Calu3 (cell line): ENCODE measurements at regions not wholly inside any gene's neighbourhood (a gene's known extent, or its start where the extent isn't known, plus 50 kb on each side); places are given as distances from the start of the nearest gene placed in this dataset.
A peak's percentile ranks its signal among the peaks of the same experiment; 100 is the strongest.

Experiments used
- BruUV-seq: library from RNA; stranded (reverse); fragments of 400-500 nt; replicated peaks from 2 replicates; lab custom pipeline; 2021; lab: Mats Ljungman, UMichigan
- CTCF ChIA-PET: fragments of 300-600 bp; sonication (Branson Sonifier 250); formaldehyde crosslinking; loops from one replicate; lab custom pipeline; 2022; ENCODE audit warnings: antibody characterized with exemption; lab: Charles Lee
- DNase-seq: peaks from one replicate; pipeline ENCODE4 v3.0.0; 2022
- H3K27ac Mint-ChIP-seq: one replicate; pipeline ENCODE4 v1.8.0; 2022; ENCODE audit warnings: mixed read lengths; ENCODE audit not compliant: unreplicated experiment
- H3K27me3 Mint-ChIP-seq: one replicate; pipeline ENCODE4 v1.8.0; 2022; ENCODE audit warnings: mixed read lengths; ENCODE audit not compliant: unreplicated experiment
- H3K36me3 Mint-ChIP-seq: one replicate; pipeline ENCODE4 v1.8.0; 2022; ENCODE audit warnings: mild to moderate bottlenecking, moderate library complexity, mixed read lengths; ENCODE audit not compliant: insufficient read depth, unreplicated experiment
- H3K4me1 Mint-ChIP-seq: one replicate; pipeline ENCODE4 v1.8.0; 2022; ENCODE audit warnings: mild to moderate bottlenecking, low read depth, mixed read lengths; ENCODE audit not compliant: unreplicated experiment
- H3K4me3 Mint-ChIP-seq: one replicate; pipeline ENCODE4 v1.8.0; 2022; ENCODE audit warnings: mild to moderate bottlenecking, low read depth, moderate library complexity, mixed read lengths; ENCODE audit not compliant: unreplicated experiment
- H3K9me3 Mint-ChIP-seq: one replicate; pipeline ENCODE4 v1.8.0; 2022; ENCODE audit warnings: low read depth, mixed read lengths; ENCODE audit not compliant: unreplicated experiment
- intact Hi-C: fragments of 100-400 bp; cut with micrococcal nuclease; formaldehyde crosslinking; loops from one replicate; pipeline ENCODE4 v1.10.0; 2022; ENCODE audit not compliant: unreplicated experiment
- TF ChIP-seq, protein P1 (sequence below): fragments of 200-600 bp; IDR thresholded peaks from one replicate; pipeline ENCODE4 v1.8.0; 2022; ENCODE audit warnings: antibody characterized with exemption; ENCODE audit not compliant: unreplicated experiment

GRCh38 chr16:82357237-82357636 is 187.2 kb upstream of the MPHOSPH6 start:
- H3K27ac Mint-ChIP-seq: no peak overlapping the region
- no peak for DNase-seq
- H3K27me3 Mint-ChIP-seq: peaks cover 45% of the 10 kb centered on the region
- H3K4me1 Mint-ChIP-seq: peaks cover 5% of the 10 kb centered on the region
- no peaks in the 10 kb centered on the region for H3K36me3 Mint-ChIP-seq
- H3K9me3 Mint-ChIP-seq: peaks cover 6% of the 10 kb centered on the region
- BruUV-seq: no TSS peak
- CTCF ChIA-PET: no interaction called here
- H3K4me3 Mint-ChIP-seq: no peak overlapping the region
- TF ChIP-seq, protein P1, sequence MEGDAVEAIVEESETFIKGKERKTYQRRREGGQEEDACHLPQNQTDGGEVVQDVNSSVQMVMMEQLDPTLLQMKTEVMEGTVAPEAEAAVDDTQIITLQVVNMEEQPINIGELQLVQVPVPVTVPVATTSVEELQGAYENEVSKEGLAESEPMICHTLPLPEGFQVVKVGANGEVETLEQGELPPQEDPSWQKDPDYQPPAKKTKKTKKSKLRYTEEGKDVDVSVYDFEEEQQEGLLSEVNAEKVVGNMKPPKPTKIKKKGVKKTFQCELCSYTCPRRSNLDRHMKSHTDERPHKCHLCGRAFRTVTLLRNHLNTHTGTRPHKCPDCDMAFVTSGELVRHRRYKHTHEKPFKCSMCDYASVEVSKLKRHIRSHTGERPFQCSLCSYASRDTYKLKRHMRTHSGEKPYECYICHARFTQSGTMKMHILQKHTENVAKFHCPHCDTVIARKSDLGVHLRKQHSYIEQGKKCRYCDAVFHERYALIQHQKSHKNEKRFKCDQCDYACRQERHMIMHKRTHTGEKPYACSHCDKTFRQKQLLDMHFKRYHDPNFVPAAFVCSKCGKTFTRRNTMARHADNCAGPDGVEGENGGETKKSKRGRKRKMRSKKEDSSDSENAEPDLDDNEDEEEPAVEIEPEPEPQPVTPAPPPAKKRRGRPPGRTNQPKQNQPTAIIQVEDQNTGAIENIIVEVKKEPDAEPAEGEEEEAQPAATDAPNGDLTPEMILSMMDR: no peak
- intact Hi-C loops: no loop called here

GRCh38 chr16:82350560-82350959 is 180.5 kb upstream of the MPHOSPH6 start:
- Mint-ChIP-seq H3K27ac (no peak overlapping the region), H3K4me3 (no peak overlapping the region), H3K4me1 (no peaks in the 10 kb centered on the region), H3K27me3 (peaks cover 8% of the 10 kb centered on the region), H3K9me3 (peaks cover 4% of the 10 kb centered on the region), H3K36me3 (no peaks in the 10 kb centered on the region)
- intact Hi-C loops: no loop called here
- no TSS peak for BruUV-seq
- TF ChIP-seq, protein P1: no peak
- CTCF ChIA-PET: interaction anchor here (1.2 kb wide), 1 partner anchor 9 kb away, joined by 3 read pairs; no protein-coding TSS in a partner anchor
- no peak for DNase-seq

- no peak overlapping the region for H3K4me3 Mint-ChIP-seq
- TF ChIP-seq, protein P1: no peak
- H3K9me3 Mint-ChIP-seq: no peaks in the 10 kb centered on the region
- no peak overlapping the region for H3K27ac Mint-ChIP-seq
- intact Hi-C loops: loop anchor here (2.0 kb wide), 1 partner anchor 83 kb away; no protein-coding TSS in a partner anchor
- H3K27me3 Mint-ChIP-seq: peaks cover 14% of the 10 kb centered on the region
- no TSS peak for BruUV-seq
- no peaks in the 10 kb centered on the region for H3K4me1 Mint-ChIP-seq
- DNase-seq: no peak
- CTCF ChIA-PET: interaction anchor here (0.8 kb wide), 1 partner anchor 173 kb away, joined by 5 read pairs; no protein-coding TSS in a partner anchor
- H3K36me3 Mint-ChIP-seq: no peaks in the 10 kb centered on the region
These were observed 175.3 kb upstream of the MPHOSPH6 start for GRCh38 chr16:82345318-82345717.

DNA sequence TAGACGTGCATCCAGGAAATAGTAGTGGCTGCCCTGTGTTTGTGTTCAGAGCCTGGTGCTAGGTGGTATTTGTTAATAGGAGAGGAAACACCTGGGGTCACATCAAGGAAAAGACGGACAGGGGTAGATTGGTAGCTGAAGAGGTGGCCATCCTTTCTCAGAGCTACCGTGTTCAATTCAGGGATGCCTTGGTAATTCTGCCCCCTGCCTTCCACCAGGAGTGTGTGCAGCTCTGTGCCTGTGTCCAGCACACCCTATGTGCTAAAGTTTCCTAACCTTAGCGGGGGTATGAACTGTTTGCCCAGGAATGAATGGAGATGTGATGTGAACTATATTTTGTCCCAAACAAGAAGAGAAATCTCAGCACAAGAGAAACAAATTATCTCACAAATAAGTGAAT is 174.1 kb upstream of the MPHOSPH6 start:
- peak; percentile 9 for DNase-seq
- TF ChIP-seq, protein P1: no peak
- Mint-ChIP-seq H3K4me1 (no peaks in the 10 kb centered on the region), H3K27me3 (peaks cover 25% of the 10 kb centered on the region), H3K4me3 (no peak overlapping the region), H3K36me3 (no peaks in the 10 kb centered on the region), H3K9me3 (no peaks in the 10 kb centered on the region), H3K27ac (no peak overlapping the region)
- no TSS peak for BruUV-seq
- intact Hi-C loops: loop anchor here (2.0 kb wide), 1 partner anchor 81 kb away; no protein-coding TSS in a partner anchor
- CTCF ChIA-PET: interaction anchor here (1.5 kb wide), 1 partner anchor 80 kb away, joined by 13 read pairs; no protein-coding TSS in a partner anchor
